HUES48 (cell line): ENCODE measurements at regions not wholly inside any gene's neighbourhood (a gene's known extent, or its start where the extent isn't known, plus 50 kb on each side); places are given as distances from the start of the nearest gene placed in this dataset.

Source experiments
- H3K27ac ChIP-seq: one replicate; pipeline ENCODE4 v1.7.0; 2013; ENCODE audit warnings: low read depth, low read length, inconsistent platforms
- H3K27me3 ChIP-seq: 2 replicates; pipeline ENCODE4 v1.6.1; 2013; ENCODE audit warnings: mild to moderate bottlenecking, low read length; ENCODE audit not compliant: control insufficient read depth, insufficient read depth
- H3K36me3 ChIP-seq: 2 replicates; pipeline ENCODE4 v1.6.1; 2013; ENCODE audit warnings: low read length; ENCODE audit not compliant: control insufficient read depth, insufficient read depth
- H3K4me1 ChIP-seq: 2 replicates; pipeline ENCODE4 v1.6.1; 2013; ENCODE audit warnings: mild to moderate bottlenecking, low read length; ENCODE audit not compliant: control insufficient read depth, insufficient read depth
- H3K4me3 ChIP-seq: 2 replicates; pipeline ENCODE4 v1.5.1; 2013; ENCODE audit warnings: mild to moderate bottlenecking, low read depth, low read length
- H3K9ac ChIP-seq: 2 replicates; pipeline ENCODE4 v1.6.1; 2013; ENCODE audit warnings: mild to moderate bottlenecking, low read depth, low read length, moderate library complexity
- H3K9me3 ChIP-seq: 2 replicates; pipeline ENCODE4 v1.6.1; 2013; ENCODE audit warnings: low read length; ENCODE audit not compliant: control insufficient read depth, insufficient read depth

GRCh38 chr1:4027492-4028138, 127.5 kb upstream of the C1orf174 start:
- peaks cover 7% of the 10 kb centered on the region; the same call in 1 of the 2 replicates for H3K9me3 ChIP-seq
- H3K9ac ChIP-seq, result no peak overlapping the region
- peaks cover 8% of the 10 kb centered on the region for H3K4me1 ChIP-seq
- H3K27me3 ChIP-seq, result no peaks in the 10 kb centered on the region
- H3K4me3 ChIP-seq, result no peak overlapping the region
- H3K36me3 ChIP-seq, result no peaks in the 10 kb centered on the region
- H3K27ac ChIP-seq, result no peak overlapping the region

DNA sequence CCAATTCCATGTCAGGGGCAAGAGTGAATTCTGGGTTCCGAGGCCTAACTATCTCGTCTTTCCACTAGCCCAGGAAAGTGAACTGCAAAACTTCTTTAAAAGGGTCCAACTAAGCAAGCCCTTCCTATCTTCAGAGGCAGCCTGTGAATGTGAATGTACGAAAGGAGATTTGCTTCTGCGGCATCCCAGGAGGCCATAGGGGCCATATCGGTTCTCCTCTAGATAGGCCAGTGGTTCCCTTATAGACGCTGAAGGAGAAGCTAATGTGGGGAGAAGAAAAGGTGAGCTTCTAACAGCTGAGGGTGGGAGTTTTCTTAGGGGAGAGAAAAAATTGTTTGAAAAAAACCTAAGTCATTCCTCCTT, 128.0 kb upstream of the C1orf174 start:
- Histone ChIP-seq H3K36me3 (no peaks in the 10 kb centered on the region), H3K9me3 (peaks cover 6% of the 10 kb centered on the region; the same call in 1 of the 2 replicates), H3K27ac (no peak overlapping the region), H3K27me3 (no peaks in the 10 kb centered on the region), H3K9ac (no peak overlapping the region), H3K4me3 (no peak overlapping the region), H3K4me1 (peaks cover 11% of the 10 kb centered on the region)

DNA sequence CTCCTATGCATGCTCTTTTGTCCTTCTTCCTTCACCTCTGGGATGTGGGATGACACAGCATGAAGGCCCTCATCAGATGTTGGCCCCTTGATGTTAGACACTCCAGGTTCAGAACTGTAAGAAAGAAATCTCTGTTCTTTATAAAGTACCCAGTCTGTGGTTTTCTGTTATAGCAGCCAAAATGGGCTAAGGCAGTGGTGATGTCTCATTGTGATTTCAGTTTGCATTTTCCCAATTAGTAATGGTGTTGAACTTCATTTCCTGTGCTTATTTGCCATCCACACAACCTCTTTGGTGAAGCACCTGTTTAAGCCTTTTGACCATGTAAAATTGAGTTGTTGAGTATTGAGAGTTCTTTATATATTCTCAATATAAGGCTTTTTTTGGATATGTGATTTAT, 129.3 kb upstream of the C1orf174 start:
- no peak overlapping the region for H3K4me3 ChIP-seq
- no peaks in the 10 kb centered on the region for H3K36me3 ChIP-seq
- H3K9me3 ChIP-seq, result peaks cover 6% of the 10 kb centered on the region; the same call in 1 of the 2 replicates
- H3K27ac ChIP-seq, result no peak overlapping the region
- peaks cover 23% of the 10 kb centered on the region for H3K4me1 ChIP-seq
- H3K27me3 ChIP-seq, result no peaks in the 10 kb centered on the region
- no peak overlapping the region for H3K9ac ChIP-seq

- H3K4me1 ChIP-seq, result peaks cover 24% of the 10 kb centered on the region
- H3K27ac ChIP-seq, result no peak overlapping the region
- peaks cover 6% of the 10 kb centered on the region; the same call in 1 of the 2 replicates for H3K9me3 ChIP-seq
- no peaks in the 10 kb centered on the region for H3K27me3 ChIP-seq
- H3K9ac ChIP-seq, result no peak overlapping the region
- no peak overlapping the region for H3K4me3 ChIP-seq
- no peaks in the 10 kb centered on the region for H3K36me3 ChIP-seq
These were observed 132.5 kb upstream of the C1orf174 start for GRCh38 chr1:4032571-4032970.

DNA sequence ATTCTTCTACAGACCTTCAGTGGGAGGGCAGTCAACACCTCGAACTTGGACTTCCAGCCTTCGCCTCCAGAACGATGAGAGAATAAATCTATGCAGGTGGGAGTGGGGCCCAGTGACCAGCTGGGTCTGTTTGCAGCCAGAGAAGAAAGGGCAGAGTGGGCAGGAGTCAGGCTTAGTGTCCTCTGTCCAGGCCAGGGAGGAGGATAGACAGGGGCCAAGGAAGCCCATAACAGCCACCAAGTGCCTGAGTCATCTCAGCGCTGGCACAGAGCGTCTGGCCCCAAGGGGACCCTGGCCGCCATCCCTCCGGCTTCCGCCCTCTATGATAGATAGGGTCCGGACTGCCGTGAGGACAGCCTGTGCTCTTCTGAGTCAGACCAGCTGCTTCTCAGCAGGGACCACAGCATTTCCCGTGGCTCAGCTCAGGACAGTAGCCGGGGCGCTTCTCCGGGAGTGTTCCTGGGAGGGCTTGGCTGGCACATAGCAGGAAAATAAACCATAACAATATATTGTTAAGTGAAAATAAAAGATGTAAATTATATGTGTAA, 133.1 kb upstream of the C1orf174 start:
- peaks cover 19% of the 10 kb centered on the region for H3K4me1 ChIP-seq
- H3K9ac ChIP-seq, result no peak overlapping the region
- H3K4me3 ChIP-seq, result no peak overlapping the region
- H3K36me3 ChIP-seq, result no peaks in the 10 kb centered on the region
- no peaks in the 10 kb centered on the region for H3K27me3 ChIP-seq
- H3K9me3 ChIP-seq, result peaks cover 6% of the 10 kb centered on the region; the same call in 1 of the 2 replicates
- no peak overlapping the region for H3K27ac ChIP-seq

- no peaks in the 10 kb centered on the region for H3K27me3 ChIP-seq
- peak overlapping the region; percentile 72 for H3K27ac ChIP-seq
These were observed 133.6 kb upstream of the C1orf174 start for GRCh38 chr1:4033713-4034112.

GRCh38 chr1:4034318-4034887, 134.3 kb upstream of the C1orf174 start:
- Histone ChIP-seq H3K27ac (peak overlapping the region; percentile 72), H3K4me1 (peaks cover 19% of the 10 kb centered on the region), H3K9ac (no peak overlapping the region), H3K27me3 (no peaks in the 10 kb centered on the region), H3K36me3 (no peaks in the 10 kb centered on the region), H3K4me3 (no peak overlapping the region), H3K9me3 (peaks cover 8% of the 10 kb centered on the region)

More at GRCh38 chr1:4033713-4034112, 133.6 kb upstream of the C1orf174 start:
- H3K4me3 ChIP-seq, result no peak overlapping the region
- no peaks in the 10 kb centered on the region for H3K36me3 ChIP-seq
- peaks cover 6% of the 10 kb centered on the region; the same call in 1 of the 2 replicates for H3K9me3 ChIP-seq
- H3K9ac ChIP-seq, result no peak overlapping the region
- H3K4me1 ChIP-seq, result peaks cover 19% of the 10 kb centered on the region

DNA sequence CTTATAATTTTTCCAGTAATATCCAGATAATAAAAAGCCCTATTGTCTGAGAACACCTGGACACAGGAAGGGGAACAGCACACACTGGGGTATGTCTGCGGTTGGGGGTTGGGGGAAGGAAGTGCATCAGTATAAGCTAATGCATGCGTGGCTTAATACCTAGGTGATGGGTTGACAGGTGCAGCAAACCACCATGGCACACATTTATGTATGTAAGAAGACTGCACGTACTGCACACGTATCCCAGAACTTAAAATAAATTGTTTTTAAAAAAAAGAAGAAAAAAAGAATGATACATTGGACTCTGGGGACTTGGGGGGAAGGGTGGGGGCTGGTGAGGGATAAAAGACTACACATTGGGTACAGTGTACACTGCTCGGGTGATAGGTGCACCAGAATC, 144.9 kb upstream of the C1orf174 start:
- H3K27ac ChIP-seq, result no peak overlapping the region
- no peaks in the 10 kb centered on the region for H3K27me3 ChIP-seq
- H3K36me3 ChIP-seq, result no peaks in the 10 kb centered on the region
- H3K9me3 ChIP-seq, result 0 out of 2 replicates have a peak, but pooled peaks cover under 1% of the 10 kb centered on the region
- H3K4me3 ChIP-seq, result no peak overlapping the region
- H3K4me1 ChIP-seq, result no peaks in the 10 kb centered on the region
- H3K9ac ChIP-seq, result no peak overlapping the region

DNA sequence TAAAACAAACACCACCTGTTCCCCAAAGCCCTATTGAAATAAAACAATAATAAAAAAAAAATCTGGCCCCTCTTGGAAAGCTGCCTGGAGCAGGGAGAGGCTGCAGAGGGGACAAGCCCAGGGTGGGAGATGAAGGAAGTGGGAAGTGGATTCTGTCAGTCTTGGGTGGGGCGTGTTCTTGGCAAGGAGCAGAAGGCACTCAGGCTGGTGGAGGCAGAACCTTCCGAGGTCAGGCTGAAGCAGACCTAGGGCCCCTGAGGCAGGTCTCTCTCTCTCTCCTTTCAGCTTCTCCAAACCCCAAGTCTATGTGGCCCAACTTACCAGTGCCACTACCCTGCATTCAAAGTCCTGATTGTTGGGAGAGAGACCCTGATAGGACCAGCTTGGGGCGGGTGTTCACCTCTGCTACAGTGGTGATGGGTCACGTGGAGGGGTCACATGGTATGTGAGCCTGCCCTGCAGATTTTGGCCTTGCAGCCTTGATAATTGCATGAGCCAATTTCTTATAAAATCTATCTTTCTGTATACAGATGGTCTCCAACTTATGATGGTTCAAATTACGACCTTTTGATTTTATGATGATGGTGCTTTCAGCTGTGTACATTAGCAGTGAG, 145.4 kb upstream of the C1orf174 start:
- Histone ChIP-seq H3K27me3 (no peaks in the 10 kb centered on the region), H3K9me3 (no peaks in the 10 kb centered on the region), H3K9ac (no peak overlapping the region), H3K27ac (no peak overlapping the region), H3K4me1 (no peaks in the 10 kb centered on the region), H3K4me3 (no peak overlapping the region), H3K36me3 (no peaks in the 10 kb centered on the region)

DNA sequence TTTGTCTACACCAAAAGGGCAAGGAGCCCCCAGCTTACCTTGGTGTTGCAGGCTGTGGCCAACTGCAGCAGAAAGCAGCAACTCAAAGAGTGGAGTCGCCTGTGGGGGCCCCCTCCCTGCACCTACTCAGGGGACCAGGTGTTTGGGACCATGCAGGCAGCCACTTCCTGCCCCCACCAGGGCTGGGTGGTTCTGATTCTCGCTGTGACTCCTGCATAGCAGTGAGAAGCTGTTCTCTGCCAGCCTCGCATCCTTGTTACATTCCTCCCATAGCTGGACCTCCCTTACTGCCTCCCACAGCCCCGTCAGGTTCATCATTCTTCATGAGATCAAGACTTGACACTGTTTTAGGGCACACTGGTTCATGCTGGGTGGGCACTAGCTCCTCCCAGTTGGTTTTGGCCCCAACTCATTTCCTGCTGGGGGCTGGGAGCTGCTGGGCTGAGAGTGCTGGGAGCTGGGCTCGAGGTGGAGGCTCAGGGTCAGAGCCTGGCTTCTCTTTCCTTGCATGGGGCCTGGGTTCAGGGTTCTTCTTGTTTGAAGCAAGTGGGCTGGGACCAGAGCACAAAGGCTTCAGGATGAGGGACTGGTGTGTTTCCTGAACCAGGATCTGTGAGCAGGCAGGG, 146.9 kb upstream of the C1orf174 start:
- no peak overlapping the region for H3K9ac ChIP-seq
- no peaks in the 10 kb centered on the region for H3K36me3 ChIP-seq
- no peaks in the 10 kb centered on the region for H3K9me3 ChIP-seq
- no peak overlapping the region for H3K4me3 ChIP-seq
- H3K27ac ChIP-seq, result no peak overlapping the region
- H3K27me3 ChIP-seq, result no peaks in the 10 kb centered on the region
- no peaks in the 10 kb centered on the region for H3K4me1 ChIP-seq

GRCh38 chr1:4047666-4048065, 147.6 kb upstream of the C1orf174 start:
- H3K4me1 ChIP-seq, result no peaks in the 10 kb centered on the region
- no peak overlapping the region for H3K9ac ChIP-seq
- no peaks in the 10 kb centered on the region for H3K9me3 ChIP-seq
- no peak overlapping the region for H3K4me3 ChIP-seq
- no peaks in the 10 kb centered on the region for H3K27me3 ChIP-seq
- no peak overlapping the region for H3K27ac ChIP-seq
- H3K36me3 ChIP-seq, result no peaks in the 10 kb centered on the region
